GM23338 (cell line): ENCODE measurements at regions not wholly inside any gene's neighbourhood (a gene's known extent, or its start where the extent isn't known, plus 50 kb on each side); places are given as distances from the start of the nearest gene placed in this dataset.

Source experiments
- CREB1 ChIP-seq: fragments of 250-450 bp; sonication (Bioruptor Pico); IDR thresholded peaks from 2 replicates; pipeline ENCODE4 v1.5.0; 2020; ENCODE audit warnings: low read depth, mild to moderate bottlenecking, moderate library complexity
- EZH2 ChIP-seq: fragments of 200-600 bp; sonication (generic); IDR thresholded peaks from one replicate; pipeline ENCODE4 v1.8.0; 2017; ENCODE audit warnings: antibody characterized with exemption, mild to moderate bottlenecking, low read depth; ENCODE audit not compliant: unreplicated experiment
- EZH2phosphoT487 ChIP-seq: fragments of 200-600 bp; sonication (generic); IDR thresholded peaks from one replicate; pipeline ENCODE4 v1.8.1; 2018; ENCODE audit warnings: antibody characterized with exemption; ENCODE audit not compliant: unreplicated experiment
- POLR2AphosphoS5 ChIP-seq: IDR thresholded peaks from 2 replicates; pipeline ENCODE4 v1.6.1; 2016; ENCODE audit warnings: antibody characterized with exemption, low read depth
- REST ChIP-seq: IDR thresholded peaks from one replicate; pipeline ENCODE4 v1.6.1; 2018; ENCODE audit warnings: antibody characterized with exemption; ENCODE audit not compliant: unreplicated experiment
- ZNF331 ChIP-seq: fragments of 250-450 bp; sonication (Bioruptor Pico); IDR thresholded peaks from 2 replicates; pipeline ENCODE4 v1.5.0; 2020; ENCODE audit warnings: low read depth, mild to moderate bottlenecking, moderate library complexity
- TF ChIP-seq, protein P1 (sequence below), 2 experiments: fragments of 200-600 bp in 1 of 2; sonication (generic) in 1 of 2; conservative IDR thresholded peaks; 2 replicates each; pipeline versions ENCODE4 v1.5.1 to v1.6.1; 2016 to 2017; ENCODE audit warnings: antibody characterized with exemption in 2 of 2, low read depth in 2 of 2, mild to moderate bottlenecking in 2 of 2, moderate library complexity in 1 of 2
- TF ChIP-seq, protein P2 (sequence below): IDR thresholded peaks from 2 replicates; pipeline ENCODE4 v1.6.1; 2016; ENCODE audit warnings: antibody characterized with exemption

DNA sequence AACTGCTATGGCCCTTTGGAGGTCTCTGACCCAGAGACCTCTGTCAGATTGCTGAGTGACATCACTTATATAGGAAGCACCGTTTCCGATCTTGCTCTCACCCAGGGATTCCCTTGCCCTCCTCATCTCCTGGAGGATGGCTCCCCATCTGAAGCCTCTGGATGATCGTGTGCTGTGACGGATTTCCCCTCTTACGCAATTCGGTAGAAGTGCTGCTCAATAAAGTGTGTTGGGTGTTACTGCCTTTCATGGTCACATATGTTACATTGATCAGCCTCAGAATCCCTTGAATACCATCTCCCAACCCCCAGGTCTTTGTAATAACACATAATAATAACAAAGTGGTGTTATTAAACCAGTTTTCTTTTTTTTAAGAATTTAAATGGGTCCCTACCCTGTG, 107.3 kb upstream of the CLEC14A start:
- TF ChIP-seq EZH2 = no peak
- TF ChIP-seq, protein P1, sequence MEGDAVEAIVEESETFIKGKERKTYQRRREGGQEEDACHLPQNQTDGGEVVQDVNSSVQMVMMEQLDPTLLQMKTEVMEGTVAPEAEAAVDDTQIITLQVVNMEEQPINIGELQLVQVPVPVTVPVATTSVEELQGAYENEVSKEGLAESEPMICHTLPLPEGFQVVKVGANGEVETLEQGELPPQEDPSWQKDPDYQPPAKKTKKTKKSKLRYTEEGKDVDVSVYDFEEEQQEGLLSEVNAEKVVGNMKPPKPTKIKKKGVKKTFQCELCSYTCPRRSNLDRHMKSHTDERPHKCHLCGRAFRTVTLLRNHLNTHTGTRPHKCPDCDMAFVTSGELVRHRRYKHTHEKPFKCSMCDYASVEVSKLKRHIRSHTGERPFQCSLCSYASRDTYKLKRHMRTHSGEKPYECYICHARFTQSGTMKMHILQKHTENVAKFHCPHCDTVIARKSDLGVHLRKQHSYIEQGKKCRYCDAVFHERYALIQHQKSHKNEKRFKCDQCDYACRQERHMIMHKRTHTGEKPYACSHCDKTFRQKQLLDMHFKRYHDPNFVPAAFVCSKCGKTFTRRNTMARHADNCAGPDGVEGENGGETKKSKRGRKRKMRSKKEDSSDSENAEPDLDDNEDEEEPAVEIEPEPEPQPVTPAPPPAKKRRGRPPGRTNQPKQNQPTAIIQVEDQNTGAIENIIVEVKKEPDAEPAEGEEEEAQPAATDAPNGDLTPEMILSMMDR (conservative IDR thresholded peaks at IDR 0.05; ENCODE audit: low read depth in 2 of 2) = no peak
- no peak for TF ChIP-seq ZNF331 (CRISPR knock-in tag)
- TF ChIP-seq, protein P2, sequence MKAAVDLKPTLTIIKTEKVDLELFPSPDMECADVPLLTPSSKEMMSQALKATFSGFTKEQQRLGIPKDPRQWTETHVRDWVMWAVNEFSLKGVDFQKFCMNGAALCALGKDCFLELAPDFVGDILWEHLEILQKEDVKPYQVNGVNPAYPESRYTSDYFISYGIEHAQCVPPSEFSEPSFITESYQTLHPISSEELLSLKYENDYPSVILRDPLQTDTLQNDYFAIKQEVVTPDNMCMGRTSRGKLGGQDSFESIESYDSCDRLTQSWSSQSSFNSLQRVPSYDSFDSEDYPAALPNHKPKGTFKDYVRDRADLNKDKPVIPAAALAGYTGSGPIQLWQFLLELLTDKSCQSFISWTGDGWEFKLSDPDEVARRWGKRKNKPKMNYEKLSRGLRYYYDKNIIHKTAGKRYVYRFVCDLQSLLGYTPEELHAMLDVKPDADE = no peak
- no peak for TF ChIP-seq EZH2phosphoT487
- TF ChIP-seq REST = no peak
- no peak for TF ChIP-seq POLR2AphosphoS5
- no peak for TF ChIP-seq CREB1 (CRISPR knock-in tag)
